ENCODE measurements at regions not wholly inside any gene's neighbourhood (a gene's known extent, or its start where the extent isn't known, plus 50 kb on each side); places are given as distances from the start of the nearest gene placed in this dataset.

GRCh38 chr16:14364112-14364385 is 266.0 kb downstream of the PARN start:
- no peak overlapping the region for H3K27ac ChIP-seq (ENCODE audit: low read depth in 1 of 2, low read length in 2 of 2)
- no peaks in the 10 kb centered on the region for H3K9me3 ChIP-seq (ENCODE audit: control insufficient read depth in 4 of 4, low read length in 3 of 4)
- WGBS = 86% methylated on average over 4 of the region's 4 CpGs
- H3K9ac ChIP-seq (ENCODE audit: low read depth in 1 of 2, low read length in 2 of 2) = no peak overlapping the region
- no peak for DNase-seq (ENCODE audit: low spot score)
- no peaks in the 10 kb centered on the region for H3K27me3 ChIP-seq (ENCODE audit: control insufficient read depth in 4 of 4, insufficient read depth in 4 of 4, low read length in 3 of 4)
- H3K36me3 ChIP-seq (ENCODE audit: control insufficient read depth in 4 of 4, insufficient read depth in 3 of 4, low read depth in 1 of 4, low read length in 3 of 4) = no peaks in the 10 kb centered on the region
- H3K4me3 ChIP-seq (ENCODE audit: low read depth in 1 of 3, low read length in 3 of 3) = no peak overlapping the region
- H3K4me1 ChIP-seq (ENCODE audit: control insufficient read depth in 4 of 4, insufficient read depth in 4 of 4, low read length in 3 of 4) = no peaks in the 10 kb centered on the region
- no peak for TF ChIP-seq RXRA (IDR thresholded peaks at IDR 0.05)
- no peak for TF ChIP-seq REST (IDR thresholded peaks at IDR 0.05)
- TF ChIP-seq MAX (IDR thresholded peaks at IDR 0.05) = no peak
- no peak for TF ChIP-seq JUND (IDR thresholded peaks at IDR 0.05)
- no peak for TF ChIP-seq YY1 (IDR thresholded peaks at IDR 0.05)
- TF ChIP-seq GABPA (IDR thresholded peaks at IDR 0.05 in 1 of 2, conservative IDR thresholded peaks at IDR 0.05 in 1 of 2) = no peak
- no peak for TF ChIP-seq FOXA1 (IDR thresholded peaks at IDR 0.05)
- TF ChIP-seq FOXA2 (IDR thresholded peaks at IDR 0.05) = no peak
- no peak for TF ChIP-seq NR2F2 (IDR thresholded peaks at IDR 0.05)
- TF ChIP-seq HNF4G (IDR thresholded peaks at IDR 0.05) = no peak
- no peak for TF ChIP-seq HNF4A (conservative IDR thresholded peaks at IDR 0.05)
- no peak for TF ChIP-seq RAD21 (IDR thresholded peaks at IDR 0.05)
- TF ChIP-seq SP1 (IDR thresholded peaks at IDR 0.05) = no peak
- TF ChIP-seq ZBTB33 (IDR thresholded peaks at IDR 0.05) = no peak

GRCh38 chr16:14362774-14363371 is 267.2 kb downstream of the PARN start:
- 84% methylated on average over 20 of the region's 20 CpGs for WGBS
- TF ChIP-seq GABPA (IDR thresholded peaks at IDR 0.05 in 1 of 2, conservative IDR thresholded peaks at IDR 0.05 in 1 of 2) (no peak), FOXA1 (IDR thresholded peaks at IDR 0.05) (no peak), YY1 (IDR thresholded peaks at IDR 0.05) (no peak), NR2F2 (IDR thresholded peaks at IDR 0.05) (no peak), ATF3 (IDR thresholded peaks at IDR 0.05) (no peak), RAD21 (IDR thresholded peaks at IDR 0.05) (no peak), HNF4A (conservative IDR thresholded peaks at IDR 0.05) (no peak), REST (IDR thresholded peaks at IDR 0.05) (no peak), RXRA (IDR thresholded peaks at IDR 0.05) (no peak), JUND (IDR thresholded peaks at IDR 0.05) (no peak), TAF1 (conservative IDR thresholded peaks at IDR 0.05) (no peak), HNF4G (IDR thresholded peaks at IDR 0.05) (no peak), SP1 (IDR thresholded peaks at IDR 0.05) (no peak), EGR1 (IDR thresholded peaks at IDR 0.05; ENCODE audit: low read depth in 2 of 2) (no peak)
- no peaks in the 10 kb centered on the region for H3K4me1 ChIP-seq (ENCODE audit: control insufficient read depth in 4 of 4, insufficient read depth in 4 of 4, low read length in 3 of 4)
- H3K36me3 ChIP-seq (ENCODE audit: control insufficient read depth in 4 of 4, insufficient read depth in 3 of 4, low read depth in 1 of 4, low read length in 3 of 4) = no peaks in the 10 kb centered on the region
- H3K4me3 ChIP-seq (ENCODE audit: low read depth in 1 of 3, low read length in 3 of 3) = no peak overlapping the region
- no peak overlapping the region for H3K9ac ChIP-seq (ENCODE audit: low read depth in 1 of 2, low read length in 2 of 2)
- DNase-seq (ENCODE audit: low spot score) = no peak
- no peak overlapping the region for H3K27ac ChIP-seq (ENCODE audit: low read depth in 1 of 2, low read length in 2 of 2)
- H3K27me3 ChIP-seq (ENCODE audit: control insufficient read depth in 4 of 4, insufficient read depth in 4 of 4, low read length in 3 of 4) = no peaks in the 10 kb centered on the region
- no peaks in the 10 kb centered on the region for H3K9me3 ChIP-seq (ENCODE audit: control insufficient read depth in 4 of 4, low read length in 3 of 4)
